Upper lobe of left lung (tissue), 6 donors: ENCODE measurements at regions not wholly inside any gene's neighbourhood (a gene's known extent, or its start where the extent isn't known, plus 50 kb on each side); places are given as distances from the start of the nearest gene placed in this dataset.

Experiments used
- ATAC-seq, 2 donors: fragments of 200-7000 bp; cut with Tn5 transposase; one replicate each; pipeline ENCODE4 v1.9.1; 2022; ENCODE audit warnings: mild to moderate bottlenecking in 2 of 2, moderate library complexity in 2 of 2; ENCODE audit not compliant: low FRiP score in 2 of 2
- DNase-seq, 2 donors: peaks; one replicate each; pipeline ENCODE4 v3.0.0-alpha.2; 2019 to 2020
- H3K27ac ChIP-seq, 4 donors: fragments of 200-600 bp; sonication (generic); one replicate each; pipeline ENCODE4 v1.5.1; 2016 to 2019
- H3K27me3 ChIP-seq, 4 donors: fragments of 200-600 bp; sonication (generic); one replicate each; pipeline ENCODE4 v1.5.1; 2017 to 2019
- H3K36me3 ChIP-seq, 4 donors: fragments of 200-600 bp; sonication (generic); one replicate each; pipeline ENCODE4 v1.5.1; 2016 to 2019
- H3K4me1 ChIP-seq, 4 donors: fragments of 200-600 bp; sonication (generic); one replicate each; pipeline ENCODE4 v1.5.1; 2018 to 2019
- H3K4me3 ChIP-seq, 4 donors: fragments of 200-600 bp; sonication (generic); one replicate each; pipeline ENCODE4 v1.5.1; 2017 to 2019; ENCODE audit warnings: mild to moderate bottlenecking in 2 of 4, moderate library complexity in 1 of 4
- H3K9me3 ChIP-seq, 4 donors: fragments of 200-600 bp; sonication (generic); one replicate each; pipeline ENCODE4 v1.5.1; 2018 to 2019
- CTCF ChIP-seq, 6 experiments: fragments of 450-650 bp in 4 of 6; fragments of 200-600 bp in 2 of 6; sonication (generic) in 2 of 6; IDR thresholded peaks; one replicate each; pipeline ENCODE4 v1.5.1; 2016 to 2019; ENCODE audit warnings: antibody characterized with exemption in 6 of 6
- EP300 ChIP-seq, 4 donors: sonication (generic); formaldehyde crosslinking; IDR thresholded peaks; one replicate each; pipeline ENCODE4 v1.5.1; 2017; ENCODE audit warnings: antibody characterized with exemption in 4 of 4, control low read depth in 2 of 4
- POLR2A ChIP-seq, 4 donors: fragments of 450-650 bp; IDR thresholded peaks; one replicate each; pipeline ENCODE4 v1.5.1; 2016 to 2017; ENCODE audit warnings: antibody characterized with exemption in 4 of 4, mild to moderate bottlenecking in 2 of 4
- POLR2AphosphoS5 ChIP-seq, 2 donors: sonication (generic); formaldehyde crosslinking; IDR thresholded peaks; one replicate each; pipeline ENCODE4 v1.5.1; 2017; ENCODE audit warnings: antibody characterized with exemption in 2 of 2
- WGBS, 2 donors: methylation state at CpG; one replicate each; pipeline ENCODE4 v1.1.5; 2017 to 2018; 5-methylcytosine and 5-hydroxymethylcytosine counted together
- donor health status: DM: no; HTN: no; CAD: no; lungs with moderate emphysema.
- donor health status: DM: no; HTN: yes; CAD: no; lungs with severe emphysema.

- H3K9me3 ChIP-seq, result no peaks in the 10 kb centered on the region
- no peaks in the 10 kb centered on the region for H3K36me3 ChIP-seq
- H3K27ac ChIP-seq, result no peak overlapping the region
- H3K4me1 ChIP-seq, result no peaks in the 10 kb centered on the region
- ATAC-seq, result no peak
- no peak overlapping the region for H3K4me3 ChIP-seq
- no peaks in the 10 kb centered on the region for H3K27me3 ChIP-seq
- no peak for DNase-seq
- WGBS, 2 donors, result 72 to 92% methylated on average over 9 of the region's 9 CpGs
- no peak for TF ChIP-seq EP300 (IDR thresholded peaks at IDR 0.05)
Observed at GRCh38 chr12:58026897-58027891, 85.8 kb downstream of the ATP23 start.

- TF ChIP-seq EP300 (IDR thresholded peaks at IDR 0.05) (no peak), CTCF (IDR thresholded peaks at IDR 0.05) (no peak), POLR2AphosphoS5 (IDR thresholded peaks at IDR 0.05) (no peak), POLR2A (IDR thresholded peaks at IDR 0.05) (no peak)
- Histone ChIP-seq H3K9me3 (no peaks in the 10 kb centered on the region), H3K36me3 (no peaks in the 10 kb centered on the region), H3K27me3 (no peaks in the 10 kb centered on the region), H3K4me1 (no peaks in the 10 kb centered on the region), H3K4me3 (no peak overlapping the region), H3K27ac (no peak overlapping the region)
- ATAC-seq, result no peak
- DNase-seq, result no peak
- 67 to 81% methylated on average over 3 of the region's 3 CpGs for WGBS, 2 donors
Observed at GRCh38 chr12:58028294-58028693, 86.9 kb downstream of the ATP23 start.

- no peaks in the 10 kb centered on the region for H3K4me1 ChIP-seq
- no peak overlapping the region for H3K27ac ChIP-seq
- WGBS, 2 donors, result 100% methylated on average over 1 of the region's 1 CpG
- H3K9me3 ChIP-seq, result no peaks in the 10 kb centered on the region
- no peaks in the 10 kb centered on the region for H3K36me3 ChIP-seq
- H3K27me3 ChIP-seq, result no peaks in the 10 kb centered on the region
- DNase-seq, result no peak
- no peak overlapping the region for H3K4me3 ChIP-seq
- ATAC-seq, result no peak
- TF ChIP-seq EP300 (IDR thresholded peaks at IDR 0.05), result no peak
- no peak for TF ChIP-seq POLR2A (IDR thresholded peaks at IDR 0.05)
- no peak for TF ChIP-seq CTCF (IDR thresholded peaks at IDR 0.05)
- no peak for TF ChIP-seq POLR2AphosphoS5 (IDR thresholded peaks at IDR 0.05)
Observed at GRCh38 chr12:58029260-58029659, 87.9 kb downstream of the ATP23 start.

- Histone ChIP-seq H3K4me3 (no peak overlapping the region), H3K4me1 (no peaks in the 10 kb centered on the region), H3K9me3 (peaks cover 0 to 7% (median 5%) of the 10 kb centered on the region in 4 donors), H3K36me3 (no peaks in the 10 kb centered on the region), H3K27me3 (no peaks in the 10 kb centered on the region), H3K27ac (no peak overlapping the region)
- no peak for ATAC-seq
- 92 to 95% methylated on average over 4 of the region's 4 CpGs for WGBS, 2 donors
- TF ChIP-seq EP300 (IDR thresholded peaks at IDR 0.05) (no peak), POLR2A (IDR thresholded peaks at IDR 0.05) (no peak), POLR2AphosphoS5 (IDR thresholded peaks at IDR 0.05) (no peak), CTCF (IDR thresholded peaks at IDR 0.05) (no peak)
- DNase-seq, result no peak
Observed at GRCh38 chr12:58030566-58031279, 89.4 kb downstream of the ATP23 start.

GRCh38 chr12:58032156-58032555 lies 90.8 kb downstream of the ATP23 start:
- no peaks in the 10 kb centered on the region for H3K36me3 ChIP-seq
- H3K4me3 ChIP-seq, result no peak overlapping the region
- H3K27ac ChIP-seq, result no peak overlapping the region
- WGBS, 2 donors, result 91 to 94% methylated on average over 3 of the region's 3 CpGs
- no peaks in the 10 kb centered on the region for H3K4me1 ChIP-seq
- TF ChIP-seq POLR2AphosphoS5 (IDR thresholded peaks at IDR 0.05), result no peak
- no peak for TF ChIP-seq EP300 (IDR thresholded peaks at IDR 0.05)
- TF ChIP-seq CTCF (IDR thresholded peaks at IDR 0.05), result no peak
- TF ChIP-seq POLR2A (IDR thresholded peaks at IDR 0.05), result no peak
- DNase-seq (no peak), ATAC-seq (no peak)
- peaks cover 0 to 10% (median 8%) of the 10 kb centered on the region in 4 donors for H3K9me3 ChIP-seq
- no peaks in the 10 kb centered on the region for H3K27me3 ChIP-seq
